Panc1 (cell line): ENCODE measurements at regions not wholly inside any gene's neighbourhood (a gene's known extent, or its start where the extent isn't known, plus 50 kb on each side); places are given as distances from the start of the nearest gene placed in this dataset.

Experiments used
- ATAC-seq: fragments of 200-7000 bp; cut with Tn5 transposase; 2 replicates; pipeline ENCODE4 v1.9.1; 2020; ENCODE audit warnings: mild to moderate bottlenecking, moderate library complexity
- BruUV-seq: library from RNA; stranded (reverse); fragments of 400-500 nt; replicated peaks from 2 replicates; lab custom pipeline; 2021; lab: Mats Ljungman, UMichigan
- CTCF ChIA-PET: fragments of 300-600 bp; sonication (Branson Sonifier 250); formaldehyde crosslinking; loops from one replicate; lab custom pipeline; 2022; ENCODE audit warnings: antibody characterized with exemption; lab: Charles Lee
- POLR2A ChIA-PET: fragments of 300-600 bp; sonication (Branson Sonifier 250); formaldehyde crosslinking; loops from one replicate; lab custom pipeline; 2022; ENCODE audit warnings: antibody characterized with exemption; lab: Charles Lee
- DNase-seq: peaks from one replicate; pipeline ENCODE4 v3.0.0-alpha.2; 2010; ENCODE audit warnings: low read depth, low spot score
- H3K27ac ChIP-seq: 2 replicates; pipeline ENCODE4 v1.5.1; 2011; ENCODE audit warnings: mild to moderate bottlenecking, low read length, inconsistent platforms
- H3K27me3 ChIP-seq: fragments of 200-500 bp; sonication (Bioruptor generic); 2 replicates; pipeline ENCODE4 v1.6.0; 2014; ENCODE audit warnings: low read length, inconsistent platforms; ENCODE audit not compliant: control insufficient read depth, insufficient read depth
- H3K36me3 ChIP-seq: fragments of 200-500 bp; sonication (Bioruptor generic); 2 replicates; pipeline ENCODE4 v1.5.1; 2014; ENCODE audit warnings: inconsistent platforms, mild to moderate bottlenecking, low read length, moderate library complexity; ENCODE audit not compliant: control insufficient read depth, insufficient read depth
- H3K4me1 ChIP-seq: 2 replicates; pipeline ENCODE4 v1.5.1; 2011; ENCODE audit warnings: inconsistent platforms, mild to moderate bottlenecking, low read length, moderate library complexity; ENCODE audit not compliant: control insufficient read depth, insufficient read depth
- H3K4me3 ChIP-seq, 2 experiments: 2 replicates each; pipeline ENCODE4 v1.5.1; 2011 to 2012; ENCODE audit warnings: low read depth in 2 of 2, low read length in 2 of 2, mild to moderate bottlenecking in 2 of 2, inconsistent platforms in 1 of 2, moderate library complexity in 1 of 2
- H3K9me3 ChIP-seq: fragments of 200-500 bp; sonication (Bioruptor generic); 2 replicates; pipeline ENCODE4 v1.5.1; 2014; ENCODE audit warnings: low read depth, mild to moderate bottlenecking, inconsistent platforms, low read length, moderate library complexity; ENCODE audit not compliant: control insufficient read depth, insufficient read depth
- CTCF ChIP-seq: fragments of 450-650 bp; IDR thresholded peaks from 2 replicates; pipeline ENCODE4 v1.5.1; 2017; ENCODE audit warnings: mild to moderate bottlenecking
- POLR2AphosphoS5 ChIP-seq: IDR thresholded peaks from 2 replicates; pipeline ENCODE4 v1.6.1; 2012; ENCODE audit warnings: mild to moderate bottlenecking, low read depth, low read length, moderate library complexity
- REST ChIP-seq, 2 experiments: IDR thresholded peaks; 2 replicates each; pipeline ENCODE4 v1.6.1; 2011 to 2012; ENCODE audit warnings: low read depth in 2 of 2, control low read depth in 1 of 2, low read length in 1 of 2, mild to moderate bottlenecking in 1 of 2, moderate library complexity in 1 of 2; ENCODE audit not compliant: insufficient read depth in 1 of 2
- SIN3A ChIP-seq: IDR thresholded peaks from 2 replicates; pipeline ENCODE4 v1.6.1; 2012; ENCODE audit warnings: low read depth, mild to moderate bottlenecking, low read length, moderate library complexity, borderline replicate concordance; ENCODE audit not compliant: insufficient read depth
- TCF7L2 ChIP-seq: IDR thresholded peaks from 2 replicates; pipeline ENCODE4 v1.6.1; 2011; ENCODE audit warnings: mild to moderate bottlenecking, low read depth, low read length, inconsistent platforms
- in situ Hi-C: cut with HindIII; loops from 2 replicates; pipeline ENCODE4 v1.10.0; 2016; ENCODE audit warnings: low sequenced_read_pairs, low pct_unique_long_range_greater_than_20kb
- intact Hi-C: fragments of 100-400 bp; cut with micrococcal nuclease; formaldehyde crosslinking; loops from one replicate; pipeline ENCODE4 v1.10.0; 2022; ENCODE audit not compliant: unreplicated experiment

- no peaks in the 10 kb centered on the region for H3K27me3 ChIP-seq
- DNase-seq (no peak), ATAC-seq (no peak)
- H3K4me3 ChIP-seq = no peak overlapping the region
- POLR2A ChIA-PET = no interaction called here
- intact Hi-C loops (no loop called here), in situ Hi-C loops (no loop called here)
- no peaks in the 10 kb centered on the region for H3K4me1 ChIP-seq
- no peaks in the 10 kb centered on the region for H3K36me3 ChIP-seq
- no peak overlapping the region for H3K27ac ChIP-seq
- CTCF ChIA-PET = no interaction called here
- H3K9me3 ChIP-seq = no peaks in the 10 kb centered on the region
- no TSS peak for BruUV-seq
- no peak for TF ChIP-seq POLR2AphosphoS5
- no peak for TF ChIP-seq CTCF
- TF ChIP-seq SIN3A = no peak
- no peak for TF ChIP-seq TCF7L2
- no peak for TF ChIP-seq REST (IDR thresholded peaks at IDR 0.05; ENCODE audit: insufficient read depth in 1 of 2, low read depth in 2 of 2, low read length in 1 of 2)
Observed at GRCh38 chr9:78807286-78807685, 510.4 kb downstream of the PSAT1 start.

- no peak for DNase-seq
- intact Hi-C loops (no loop called here), in situ Hi-C loops (no loop called here)
- no peaks in the 10 kb centered on the region for H3K4me1 ChIP-seq
- no peaks in the 10 kb centered on the region for H3K36me3 ChIP-seq
- TF ChIP-seq POLR2AphosphoS5 = no peak
- TF ChIP-seq SIN3A = no peak
- no peak for TF ChIP-seq TCF7L2
- TF ChIP-seq CTCF = no peak
- TF ChIP-seq REST (IDR thresholded peaks at IDR 0.05; ENCODE audit: insufficient read depth in 1 of 2, low read depth in 2 of 2, low read length in 1 of 2) = no peak
- no peaks in the 10 kb centered on the region for H3K27me3 ChIP-seq
- POLR2A ChIA-PET = no interaction called here
- H3K4me3 ChIP-seq = no peak overlapping the region
- H3K9me3 ChIP-seq = no peaks in the 10 kb centered on the region
- no peak overlapping the region for H3K27ac ChIP-seq
- no peak for ATAC-seq
- CTCF ChIA-PET = no interaction called here
- no TSS peak for BruUV-seq
Observed at GRCh38 chr9:78808048-78808447, 511.1 kb downstream of the PSAT1 start.
